ENCODE measurements at regions not wholly inside any gene's neighbourhood (a gene's known extent, or its start where the extent isn't known, plus 50 kb on each side); places are given as distances from the start of the nearest gene placed in this dataset.

GRCh38 chr4:14879683-14880082 is 122.6 kb upstream of the CPEB2 start:
- no peak for DNase-seq (ENCODE audit: low spot score)
- no peak overlapping the region for H3K27ac Mint-ChIP-seq (ENCODE audit: unreplicated experiment)
- no peak overlapping the region for H3K4me3 Mint-ChIP-seq (ENCODE audit: unreplicated experiment)
- no peak for TF ChIP-seq CTCF (IDR thresholded peaks at IDR 0.05; ENCODE audit: unreplicated experiment)
- H3K4me1 Mint-ChIP-seq (ENCODE audit: unreplicated experiment), result peaks cover 12% of the 10 kb centered on the region
- H3K36me3 Mint-ChIP-seq (ENCODE audit: low read depth, unreplicated experiment), result no peaks in the 10 kb centered on the region
- H3K9me3 Mint-ChIP-seq (ENCODE audit: unreplicated experiment), result no peaks in the 10 kb centered on the region
- peaks cover 2% of the 10 kb centered on the region for H3K27me3 Mint-ChIP-seq (ENCODE audit: unreplicated experiment)

GRCh38 chr4:14880805-14881204 is 121.5 kb upstream of the CPEB2 start:
- TF ChIP-seq CTCF (IDR thresholded peaks at IDR 0.05; ENCODE audit: unreplicated experiment), result no peak
- H3K9me3 Mint-ChIP-seq (ENCODE audit: unreplicated experiment), result no peaks in the 10 kb centered on the region
- H3K27ac Mint-ChIP-seq (ENCODE audit: unreplicated experiment), result no peak overlapping the region
- H3K27me3 Mint-ChIP-seq (ENCODE audit: unreplicated experiment), result peaks cover 2% of the 10 kb centered on the region
- H3K36me3 Mint-ChIP-seq (ENCODE audit: low read depth, unreplicated experiment), result no peaks in the 10 kb centered on the region
- DNase-seq (ENCODE audit: low spot score), result no peak
- peaks cover 12% of the 10 kb centered on the region for H3K4me1 Mint-ChIP-seq (ENCODE audit: unreplicated experiment)
- no peak overlapping the region for H3K4me3 Mint-ChIP-seq (ENCODE audit: unreplicated experiment)

GRCh38 chr4:14883166-14883565 is 119.1 kb upstream of the CPEB2 start:
- H3K9me3 Mint-ChIP-seq (ENCODE audit: unreplicated experiment), result no peaks in the 10 kb centered on the region
- no peaks in the 10 kb centered on the region for H3K36me3 Mint-ChIP-seq (ENCODE audit: low read depth, unreplicated experiment)
- DNase-seq (ENCODE audit: low spot score), result no peak
- no peak overlapping the region for H3K4me3 Mint-ChIP-seq (ENCODE audit: unreplicated experiment)
- no peaks in the 10 kb centered on the region for H3K4me1 Mint-ChIP-seq (ENCODE audit: unreplicated experiment)
- H3K27ac Mint-ChIP-seq (ENCODE audit: unreplicated experiment), result no peak overlapping the region
- TF ChIP-seq CTCF (IDR thresholded peaks at IDR 0.05; ENCODE audit: unreplicated experiment), result no peak
- peaks cover 2% of the 10 kb centered on the region for H3K27me3 Mint-ChIP-seq (ENCODE audit: unreplicated experiment)

GRCh38 chr4:14883661-14884060 is 118.6 kb upstream of the CPEB2 start:
- Mint-ChIP-seq H3K9me3 (ENCODE audit: unreplicated experiment) (no peaks in the 10 kb centered on the region), H3K27ac (ENCODE audit: unreplicated experiment) (no peak overlapping the region), H3K4me1 (ENCODE audit: unreplicated experiment) (no peaks in the 10 kb centered on the region), H3K36me3 (ENCODE audit: low read depth, unreplicated experiment) (no peaks in the 10 kb centered on the region), H3K4me3 (ENCODE audit: unreplicated experiment) (no peak overlapping the region), H3K27me3 (ENCODE audit: unreplicated experiment) (peaks cover 1% of the 10 kb centered on the region)
- no peak for DNase-seq (ENCODE audit: low spot score)
- no peak for TF ChIP-seq CTCF (IDR thresholded peaks at IDR 0.05; ENCODE audit: unreplicated experiment)

- H3K27me3 Mint-ChIP-seq (ENCODE audit: unreplicated experiment), result no peaks in the 10 kb centered on the region
- no peaks in the 10 kb centered on the region for H3K4me1 Mint-ChIP-seq (ENCODE audit: unreplicated experiment)
- H3K36me3 Mint-ChIP-seq (ENCODE audit: low read depth, unreplicated experiment), result no peaks in the 10 kb centered on the region
- H3K4me3 Mint-ChIP-seq (ENCODE audit: unreplicated experiment), result no peak overlapping the region
- no peak for DNase-seq (ENCODE audit: low spot score)
- H3K27ac Mint-ChIP-seq (ENCODE audit: unreplicated experiment), result no peak overlapping the region
- no peak for TF ChIP-seq CTCF (IDR thresholded peaks at IDR 0.05; ENCODE audit: unreplicated experiment)
- no peaks in the 10 kb centered on the region for H3K9me3 Mint-ChIP-seq (ENCODE audit: unreplicated experiment)
Observed at GRCh38 chr4:14887842-14888433, 114.3 kb upstream of the CPEB2 start.
